ENCODE measurements at regions not wholly inside any gene's neighbourhood (a gene's known extent, or its start where the extent isn't known, plus 50 kb on each side); places are given as distances from the start of the nearest gene placed in this dataset.

- TF ChIP-seq CTCF (IDR thresholded peaks at IDR 0.05; ENCODE audit: control insufficient read depth, extremely low read depth, insufficient read depth) = no peak
- no peak for DNase-seq (ENCODE audit: low read depth)
- H3K4me3 ChIP-seq (ENCODE audit: low read depth, low read length) = no peak overlapping the region
Observed at GRCh38 chr2:67515538-67515937, 118.4 kb downstream of the ETAA1 start.

GRCh38 chr2:67516362-67516761, 119.2 kb downstream of the ETAA1 start:
- no peak overlapping the region for H3K4me3 ChIP-seq (ENCODE audit: low read depth, low read length)
- TF ChIP-seq CTCF (IDR thresholded peaks at IDR 0.05; ENCODE audit: control insufficient read depth, extremely low read depth, insufficient read depth) = no peak
- DNase-seq (ENCODE audit: low read depth) = peak; percentile 69

- no peak for TF ChIP-seq CTCF (IDR thresholded peaks at IDR 0.05; ENCODE audit: control insufficient read depth, extremely low read depth, insufficient read depth)
- H3K4me3 ChIP-seq (ENCODE audit: low read depth, low read length) = no peak overlapping the region
- no peak for DNase-seq (ENCODE audit: low read depth)
Observed at GRCh38 chr2:67516899-67517530, 119.9 kb downstream of the ETAA1 start.

- DNase-seq (ENCODE audit: low read depth) = no peak
- H3K4me3 ChIP-seq (ENCODE audit: low read depth, low read length) = no peak overlapping the region
- TF ChIP-seq CTCF (IDR thresholded peaks at IDR 0.05; ENCODE audit: control insufficient read depth, extremely low read depth, insufficient read depth) = no peak
Observed at GRCh38 chr2:67522148-67522547, 125.0 kb downstream of the ETAA1 start.

GRCh38 chr2:67524213-67524612, 127.1 kb downstream of the ETAA1 start:
- DNase-seq (ENCODE audit: low read depth) = no peak
- no peak overlapping the region for H3K4me3 ChIP-seq (ENCODE audit: low read depth, low read length)
- TF ChIP-seq CTCF (IDR thresholded peaks at IDR 0.05; ENCODE audit: control insufficient read depth, extremely low read depth, insufficient read depth) = no peak

- no peak overlapping the region for H3K4me3 ChIP-seq (ENCODE audit: low read depth, low read length)
- no peak for TF ChIP-seq CTCF (IDR thresholded peaks at IDR 0.05; ENCODE audit: control insufficient read depth, extremely low read depth, insufficient read depth)
- no peak for DNase-seq (ENCODE audit: low read depth)
Observed at GRCh38 chr2:67524777-67525176, 127.6 kb downstream of the ETAA1 start.

- H3K4me3 ChIP-seq (ENCODE audit: low read depth, low read length) = no peak overlapping the region
- no peak for DNase-seq (ENCODE audit: low read depth)
- TF ChIP-seq CTCF (IDR thresholded peaks at IDR 0.05; ENCODE audit: control insufficient read depth, extremely low read depth, insufficient read depth) = no peak
Observed at GRCh38 chr2:67526283-67526682, 129.2 kb downstream of the ETAA1 start.
